Left lung (tissue), 4 donors: ENCODE measurements at regions not wholly inside any gene's neighbourhood (a gene's known extent, or its start where the extent isn't known, plus 50 kb on each side); places are given as distances from the start of the nearest gene placed in this dataset.

Experiments
- ATAC-seq: fragments of 200-7000 bp; cut with Tn5 transposase; one replicate; pipeline ENCODE4 v1.9.1; 2020; ENCODE audit warnings: moderate library complexity
- DNase-seq, 4 donors: peaks; one replicate each; pipeline ENCODE4 v3.0.0-alpha.2; 2013 to 2020
- H3K27ac ChIP-seq, 2 donors: fragments of 200-600 bp; sonication (generic) in 1 of 2; one replicate each; pipeline versions ENCODE4 v1.5.0 to v1.8.0; 2020 to 2021
- H3K27me3 ChIP-seq, 2 donors: fragments of 200-600 bp; sonication (generic) in 1 of 2; one replicate each; pipeline versions ENCODE4 v1.5.0 to v1.8.0; 2020 to 2021
- H3K36me3 ChIP-seq, 2 donors: fragments of 200-600 bp; sonication (generic) in 1 of 2; one replicate each; pipeline versions ENCODE4 v1.5.0 to v1.8.0; 2020 to 2021
- H3K4me1 ChIP-seq, 2 donors: fragments of 200-600 bp; one replicate each; pipeline ENCODE4 v1.8.0; 2021
- H3K4me3 ChIP-seq, 2 donors: fragments of 200-600 bp; sonication (generic) in 1 of 2; one replicate each; pipeline versions ENCODE4 v1.5.0 to v1.8.0; 2020 to 2021; ENCODE audit warnings: mild to moderate bottlenecking in 1 of 2
- H3K9me3 ChIP-seq, 2 donors: fragments of 200-600 bp; sonication (generic) in 1 of 2; one replicate each; pipeline versions ENCODE4 v1.5.0 to v1.8.0; 2020 to 2021
- CTCF ChIP-seq, 2 donors: fragments of 200-600 bp; sonication (generic) in 1 of 2; IDR thresholded peaks; one replicate each; pipeline versions ENCODE4 v1.5.0 to v1.8.0; 2021; ENCODE audit warnings: antibody characterized with exemption in 2 of 2
- intact Hi-C, 2 donors: fragments of 100-400 bp; cut with DNase I; formaldehyde crosslinking; loops; one replicate each; pipeline versions ENCODE4 v1.11.2 to v1.14.2; 2022
- donor health status: DM: no; HTN: yes; CAD: no.
- donor health status: DM: no; HTN: no; CAD: no.

GRCh38 chr6:155587817-155588216 lies 132.2 kb upstream of the NOX3 start:
- H3K4me1 ChIP-seq = no peaks in the 10 kb centered on the region
- peaks cover 0 to 3% of the 10 kb centered on the region in 2 donors for H3K9me3 ChIP-seq
- intact Hi-C loops = no loop called here
- no peaks in the 10 kb centered on the region for H3K27me3 ChIP-seq
- H3K27ac ChIP-seq = no peak overlapping the region
- H3K36me3 ChIP-seq = no peaks in the 10 kb centered on the region
- no peak for TF ChIP-seq CTCF (IDR thresholded peaks at IDR 0.05)
- ATAC-seq (no peak), DNase-seq (no peak)
- no peak overlapping the region for H3K4me3 ChIP-seq

- no peaks in the 10 kb centered on the region for H3K36me3 ChIP-seq
- no peak for TF ChIP-seq CTCF (IDR thresholded peaks at IDR 0.05)
- no peak overlapping the region for H3K27ac ChIP-seq
- peaks cover 0 to 3% of the 10 kb centered on the region in 2 donors for H3K9me3 ChIP-seq
- no peak for ATAC-seq
- intact Hi-C loops = no loop called here
- H3K4me1 ChIP-seq = no peaks in the 10 kb centered on the region
- DNase-seq = no peak
- H3K4me3 ChIP-seq = no peak overlapping the region
- no peaks in the 10 kb centered on the region for H3K27me3 ChIP-seq
Observed at GRCh38 chr6:155586090-155586489, 130.5 kb upstream of the NOX3 start.

- intact Hi-C loops = no loop called here
- Histone ChIP-seq H3K27me3 (no peaks in the 10 kb centered on the region), H3K4me1 (no peaks in the 10 kb centered on the region), H3K4me3 (no peak overlapping the region), H3K9me3 (peaks cover 0 to 3% of the 10 kb centered on the region in 2 donors), H3K27ac (no peak overlapping the region), H3K36me3 (no peaks in the 10 kb centered on the region)
- DNase-seq (peak in 1 of 4 donors; percentile 7), ATAC-seq (no peak)
- no peak for TF ChIP-seq CTCF (IDR thresholded peaks at IDR 0.05)
Observed at GRCh38 chr6:155584006-155584405, 128.4 kb upstream of the NOX3 start.

DNA sequence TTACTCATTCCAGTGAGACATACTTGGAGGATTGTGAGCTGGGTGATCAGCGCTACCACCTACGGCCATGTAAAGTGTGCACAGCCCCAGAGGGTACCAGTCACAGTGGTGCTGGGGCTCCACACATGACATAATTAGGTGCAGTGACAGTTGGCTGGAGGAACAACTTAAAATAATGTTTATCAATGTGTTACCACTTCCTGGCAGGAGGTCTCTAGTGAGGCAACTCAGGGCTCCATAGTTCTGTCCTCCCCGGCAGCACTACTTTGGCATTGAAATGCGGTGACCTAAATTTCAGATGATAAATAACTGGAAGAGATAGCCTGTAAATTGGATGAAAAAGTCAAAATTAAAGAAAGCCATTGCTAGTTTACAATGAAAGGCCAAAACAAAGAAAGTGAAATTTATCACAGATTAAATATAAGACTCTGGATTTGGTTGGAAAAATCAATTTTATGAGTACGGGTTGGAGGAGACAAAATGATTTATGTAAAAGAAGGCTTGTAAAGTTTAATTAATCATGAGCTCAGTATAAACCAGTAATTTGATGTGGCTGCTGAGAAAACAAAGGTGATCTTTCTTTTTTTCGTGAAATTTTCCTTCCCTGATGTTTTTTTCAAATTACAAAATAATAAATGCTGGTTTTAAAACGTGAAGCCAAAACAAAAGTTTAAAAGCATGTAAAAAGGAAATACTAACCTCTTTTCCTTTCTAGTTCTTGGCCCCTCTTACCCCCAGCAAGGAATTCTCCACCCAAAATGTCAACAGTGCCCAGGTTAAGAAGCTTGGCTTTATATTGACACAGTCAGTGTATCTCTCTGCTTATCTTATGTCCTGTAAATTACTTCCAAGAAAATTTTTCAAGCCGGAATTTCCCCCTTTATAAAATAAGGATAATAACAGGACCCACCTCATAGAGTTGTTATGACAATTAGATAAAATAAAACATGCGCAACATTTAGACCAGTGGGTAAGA lies 126.7 kb upstream of the NOX3 start:
- intact Hi-C loops = no loop called here
- no peaks in the 10 kb centered on the region for H3K4me1 ChIP-seq
- H3K27me3 ChIP-seq = no peaks in the 10 kb centered on the region
- no peak overlapping the region for H3K4me3 ChIP-seq
- H3K36me3 ChIP-seq = no peaks in the 10 kb centered on the region
- TF ChIP-seq CTCF (IDR thresholded peaks at IDR 0.05) = no peak
- ATAC-seq (no peak), DNase-seq (peak in 1 of 4 donors; percentile 5)
- H3K9me3 ChIP-seq = no peaks in the 10 kb centered on the region
- no peak overlapping the region for H3K27ac ChIP-seq

- H3K27me3 ChIP-seq = no peaks in the 10 kb centered on the region
- no peak overlapping the region for H3K27ac ChIP-seq
- intact Hi-C loops = no loop called here
- TF ChIP-seq CTCF (IDR thresholded peaks at IDR 0.05) = no peak
- no peak overlapping the region for H3K4me3 ChIP-seq
- no peaks in the 10 kb centered on the region for H3K36me3 ChIP-seq
- DNase-seq (no peak), ATAC-seq (no peak)
- H3K9me3 ChIP-seq = no peaks in the 10 kb centered on the region
- no peaks in the 10 kb centered on the region for H3K4me1 ChIP-seq
Observed at GRCh38 chr6:155580904-155581303, 125.3 kb upstream of the NOX3 start.
